MCF 10A (cell line): ENCODE measurements at regions not wholly inside any gene's neighbourhood (a gene's known extent, or its start where the extent isn't known, plus 50 kb on each side); places are given as distances from the start of the nearest gene placed in this dataset.

Experiments
- BruUV-seq: library from RNA; stranded (reverse); fragments of 400-500 nt; replicated peaks from 2 replicates; lab custom pipeline; 2021; lab: Mats Ljungman, UMichigan
- CTCF ChIA-PET: fragments of 300-600 bp; sonication (Branson Sonifier 250); formaldehyde crosslinking; extraction: SDS; loops from one replicate; lab custom pipeline; 2021; ENCODE audit warnings: antibody characterized with exemption, inconsistent platforms; lab: Yijun Ruan, JAX
- POLR2A ChIA-PET: fragments of 300-600, 350-650 bp; sonication (Branson Sonifier 250); formaldehyde crosslinking; extraction: SDS; loops from one replicate; lab custom pipeline; 2020; ENCODE audit warnings: antibody characterized with exemption, inconsistent platforms; lab: Yijun Ruan, JAX
- DNase-seq: peaks from one replicate; pipeline ENCODE4 v3.0.0-alpha.2; 2018; ENCODE audit not compliant: unreplicated experiment
- H3K27ac Mint-ChIP-seq: one replicate; pipeline ENCODE4 v1.8.0; 2022; ENCODE audit warnings: mild to moderate bottlenecking, low read depth, mixed read lengths; ENCODE audit not compliant: unreplicated experiment
- H3K27me3 Mint-ChIP-seq: one replicate; pipeline ENCODE4 v1.8.0; 2022; ENCODE audit warnings: mixed read lengths; ENCODE audit not compliant: insufficient read depth, unreplicated experiment
- H3K36me3 Mint-ChIP-seq: one replicate; pipeline ENCODE4 v1.8.0; 2022; ENCODE audit warnings: mild to moderate bottlenecking, moderate library complexity, mixed read lengths; ENCODE audit not compliant: insufficient read depth, unreplicated experiment
- H3K4me1 Mint-ChIP-seq: one replicate; pipeline ENCODE4 v1.8.0; 2022; ENCODE audit warnings: mixed read lengths; ENCODE audit not compliant: insufficient read depth, unreplicated experiment
- H3K4me3 Mint-ChIP-seq: one replicate; pipeline ENCODE4 v1.8.0; 2022; ENCODE audit warnings: mild to moderate bottlenecking, moderate library complexity, mixed read lengths; ENCODE audit not compliant: unreplicated experiment
- H3K9me3 Mint-ChIP-seq: one replicate; pipeline ENCODE4 v1.8.0; 2022; ENCODE audit warnings: mixed read lengths; ENCODE audit not compliant: unreplicated experiment
- intact Hi-C: fragments of 100-400 bp; cut with micrococcal nuclease; formaldehyde crosslinking; loops from 2 replicates; pipeline ENCODE4 v1.14.1; 2022
- TF ChIP-seq, protein P1 (sequence below): fragments of 200-600 bp; IDR thresholded peaks from one replicate; pipeline ENCODE4 v1.8.0; 2022; ENCODE audit warnings: antibody characterized with exemption, mild to moderate bottlenecking; ENCODE audit not compliant: unreplicated experiment

DNA sequence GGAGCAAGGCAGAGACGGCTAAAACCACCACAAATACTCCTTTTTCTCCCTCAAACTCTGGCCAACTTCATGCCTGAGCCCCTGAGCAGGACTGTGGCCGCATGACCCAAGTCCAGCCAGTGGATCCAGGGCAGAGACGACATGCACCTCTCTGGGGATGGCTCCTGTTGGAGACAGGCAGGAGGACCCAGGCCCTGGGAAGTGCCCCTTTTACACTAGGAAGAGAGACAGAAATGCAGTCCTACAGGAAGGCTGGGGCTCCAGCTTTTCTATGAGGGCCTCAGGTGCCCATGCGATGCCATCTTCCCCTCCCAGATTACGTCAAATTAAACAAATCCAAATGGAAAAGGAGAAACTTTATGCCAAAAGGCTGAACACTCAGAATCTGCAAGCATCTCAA lies 498.0 kb downstream of the BRD1 start:
- intact Hi-C loops = no loop called here
- Mint-ChIP-seq H3K4me3 (no peak overlapping the region), H3K36me3 (no peaks in the 10 kb centered on the region), H3K9me3 (peaks cover 7% of the 10 kb centered on the region), H3K4me1 (no peaks in the 10 kb centered on the region), H3K27ac (no peak overlapping the region), H3K27me3 (no peaks in the 10 kb centered on the region)
- CTCF ChIA-PET = no interaction called here
- no peak for DNase-seq
- POLR2A ChIA-PET = no interaction called here
- TF ChIP-seq, protein P1, sequence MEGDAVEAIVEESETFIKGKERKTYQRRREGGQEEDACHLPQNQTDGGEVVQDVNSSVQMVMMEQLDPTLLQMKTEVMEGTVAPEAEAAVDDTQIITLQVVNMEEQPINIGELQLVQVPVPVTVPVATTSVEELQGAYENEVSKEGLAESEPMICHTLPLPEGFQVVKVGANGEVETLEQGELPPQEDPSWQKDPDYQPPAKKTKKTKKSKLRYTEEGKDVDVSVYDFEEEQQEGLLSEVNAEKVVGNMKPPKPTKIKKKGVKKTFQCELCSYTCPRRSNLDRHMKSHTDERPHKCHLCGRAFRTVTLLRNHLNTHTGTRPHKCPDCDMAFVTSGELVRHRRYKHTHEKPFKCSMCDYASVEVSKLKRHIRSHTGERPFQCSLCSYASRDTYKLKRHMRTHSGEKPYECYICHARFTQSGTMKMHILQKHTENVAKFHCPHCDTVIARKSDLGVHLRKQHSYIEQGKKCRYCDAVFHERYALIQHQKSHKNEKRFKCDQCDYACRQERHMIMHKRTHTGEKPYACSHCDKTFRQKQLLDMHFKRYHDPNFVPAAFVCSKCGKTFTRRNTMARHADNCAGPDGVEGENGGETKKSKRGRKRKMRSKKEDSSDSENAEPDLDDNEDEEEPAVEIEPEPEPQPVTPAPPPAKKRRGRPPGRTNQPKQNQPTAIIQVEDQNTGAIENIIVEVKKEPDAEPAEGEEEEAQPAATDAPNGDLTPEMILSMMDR = no peak
- no TSS peak for BruUV-seq

DNA sequence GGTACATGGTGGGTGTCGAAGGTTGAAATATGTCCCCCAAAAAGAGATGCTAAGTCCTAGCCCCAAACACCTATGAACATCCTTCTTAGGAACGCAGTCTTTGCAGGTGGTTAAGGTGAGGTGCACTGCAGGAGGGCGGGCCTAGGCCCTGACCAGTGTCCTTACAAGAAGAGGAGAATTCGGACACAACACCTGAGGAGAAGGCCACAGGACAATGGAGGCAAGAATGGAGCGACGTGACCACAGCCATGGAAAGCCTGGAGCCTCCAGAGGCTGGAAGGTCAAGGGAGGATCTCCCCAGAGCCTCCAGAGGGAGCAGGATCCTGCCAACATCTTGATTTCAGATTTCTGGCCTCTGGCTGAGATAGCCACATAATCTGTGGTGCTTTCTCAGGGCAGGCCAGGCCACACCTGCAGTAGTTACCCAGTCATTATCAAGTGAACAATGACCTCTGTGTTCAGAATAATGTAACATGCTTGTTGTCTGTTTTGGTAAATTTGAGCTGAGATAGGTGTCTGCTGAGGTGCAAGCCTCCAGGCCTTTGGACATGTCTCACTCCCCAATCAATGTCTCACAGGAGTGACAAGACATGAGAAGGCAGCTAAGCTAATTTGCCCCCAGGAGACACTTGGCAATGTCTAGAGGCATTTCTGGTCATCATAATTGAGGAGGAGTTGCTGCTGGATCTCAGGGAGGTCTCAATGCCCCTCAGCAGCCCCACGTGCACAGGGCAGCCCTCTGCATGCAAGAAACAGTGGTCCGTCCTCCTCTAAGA lies 498.9 kb downstream of the BRD1 start:
- H3K4me1 Mint-ChIP-seq = no peaks in the 10 kb centered on the region
- no peak for DNase-seq
- intact Hi-C loops = no loop called here
- no TSS peak for BruUV-seq
- peaks cover 7% of the 10 kb centered on the region for H3K9me3 Mint-ChIP-seq
- TF ChIP-seq, protein P1 = no peak
- ChIA-PET CTCF (no interaction called here), POLR2A (no interaction called here)
- no peaks in the 10 kb centered on the region for H3K36me3 Mint-ChIP-seq
- H3K27me3 Mint-ChIP-seq = no peaks in the 10 kb centered on the region
- H3K27ac Mint-ChIP-seq = no peak overlapping the region
- no peak overlapping the region for H3K4me3 Mint-ChIP-seq

DNA sequence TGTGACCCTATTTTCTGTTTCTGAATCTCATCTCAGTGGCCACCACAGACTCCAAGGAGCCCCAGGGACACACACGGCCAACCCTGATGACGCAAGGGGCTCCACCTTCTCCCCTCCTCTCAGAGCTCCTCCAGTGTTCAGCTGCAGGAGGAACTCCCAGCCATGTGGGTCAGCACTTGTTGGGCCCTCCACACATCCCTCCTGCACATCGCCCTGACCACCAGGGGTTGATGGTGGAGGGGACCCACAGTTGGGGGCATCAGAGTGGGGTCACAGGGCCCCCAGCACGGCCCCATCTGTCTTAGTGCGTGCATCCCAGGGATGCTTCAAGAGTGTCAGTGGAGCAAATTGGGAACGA lies 499.6 kb downstream of the BRD1 start:
- ChIA-PET POLR2A (no interaction called here), CTCF (no interaction called here)
- no peak overlapping the region for H3K4me3 Mint-ChIP-seq
- TF ChIP-seq, protein P1 = no peak
- no peaks in the 10 kb centered on the region for H3K4me1 Mint-ChIP-seq
- no peak for DNase-seq
- intact Hi-C loops = no loop called here
- H3K9me3 Mint-ChIP-seq = peaks cover 14% of the 10 kb centered on the region
- no peak overlapping the region for H3K27ac Mint-ChIP-seq
- H3K36me3 Mint-ChIP-seq = no peaks in the 10 kb centered on the region
- no peaks in the 10 kb centered on the region for H3K27me3 Mint-ChIP-seq
- BruUV-seq = no TSS peak

DNA sequence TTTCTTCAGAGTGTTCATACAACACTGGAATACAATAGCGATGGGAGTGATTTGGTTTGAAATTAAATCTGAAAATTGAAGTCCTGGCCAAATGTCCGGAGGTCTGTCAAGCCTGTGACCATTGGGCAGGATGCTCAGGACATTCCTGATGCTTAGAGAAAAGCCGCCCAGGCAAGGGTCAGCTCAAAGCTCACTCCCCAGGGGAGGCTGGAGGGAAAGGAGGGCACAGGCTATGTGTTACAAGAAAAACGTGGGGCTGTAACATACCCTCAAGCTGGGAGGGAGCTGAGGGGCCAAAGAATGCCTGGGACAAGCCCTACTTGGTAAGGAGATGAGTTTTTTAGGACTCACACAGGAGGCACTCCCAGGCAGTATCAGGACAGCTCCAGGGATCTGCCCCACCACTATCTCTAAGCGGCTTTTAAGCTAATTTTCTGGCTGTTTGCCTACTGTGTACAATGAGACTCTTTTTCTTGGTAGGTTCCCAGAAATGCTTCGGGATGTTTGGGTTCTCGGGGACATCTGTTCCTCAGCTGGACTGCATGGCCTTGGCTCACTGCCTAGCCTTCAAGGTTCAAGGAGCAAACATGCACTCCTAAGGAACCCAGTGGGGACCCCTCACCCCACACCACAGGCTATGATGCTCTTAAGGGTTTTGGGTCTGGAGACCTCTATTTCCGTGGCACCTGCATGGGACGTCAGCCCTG lies 500.1 kb downstream of the BRD1 start:
- no peak overlapping the region for H3K27ac Mint-ChIP-seq

More for the DNA sequence above, 500.1 kb downstream of the BRD1 start:
- no peaks in the 10 kb centered on the region for H3K4me1 Mint-ChIP-seq
- no peak for DNase-seq
- H3K9me3 Mint-ChIP-seq = peaks cover 17% of the 10 kb centered on the region
- CTCF ChIA-PET = no interaction called here
- no peaks in the 10 kb centered on the region for H3K36me3 Mint-ChIP-seq
- TF ChIP-seq, protein P1 = no peak
- no peaks in the 10 kb centered on the region for H3K27me3 Mint-ChIP-seq
- no peak overlapping the region for H3K4me3 Mint-ChIP-seq
- BruUV-seq = no TSS peak
- intact Hi-C loops = no loop called here
- POLR2A ChIA-PET = no interaction called here
